Endodermal cell (in vitro differentiated cells): ENCODE measurements at regions not wholly inside any gene's neighbourhood (a gene's known extent, or its start where the extent isn't known, plus 50 kb on each side); places are given as distances from the start of the nearest gene placed in this dataset.

Experiments used
- DNase-seq: peaks from one replicate; pipeline ENCODE4 v3.0.0-alpha.2; 2017
- H3K27ac ChIP-seq: 2 replicates; pipeline ENCODE4 v1.5.1; 2013; ENCODE audit warnings: mild to moderate bottlenecking, low read depth, low read length, moderate library complexity
- H3K27me3 ChIP-seq: 2 replicates; pipeline ENCODE4 v1.6.1; 2013; ENCODE audit warnings: mild to moderate bottlenecking, low read length, moderate library complexity; ENCODE audit not compliant: insufficient read depth, control insufficient read depth, poor library complexity, severe bottlenecking
- H3K36me3 ChIP-seq: 2 replicates; pipeline ENCODE4 v1.7.0; 2013; ENCODE audit warnings: mild to moderate bottlenecking, low read length, moderate library complexity; ENCODE audit not compliant: control insufficient read depth, insufficient read depth
- H3K4me1 ChIP-seq: one replicate; pipeline ENCODE4 v1.7.0; 2013; ENCODE audit warnings: low read length; ENCODE audit not compliant: control insufficient read depth, insufficient read depth
- H3K4me3 ChIP-seq: 2 replicates; pipeline ENCODE4 v1.5.1; 2013; ENCODE audit warnings: mild to moderate bottlenecking, low read length, moderate library complexity
- H3K9ac ChIP-seq: 2 replicates; pipeline ENCODE4 v1.6.1; 2013; ENCODE audit warnings: mild to moderate bottlenecking, low read length, moderate library complexity; ENCODE audit not compliant: poor library complexity, severe bottlenecking; ENCODE audit errors: extremely low read depth
- H3K9me3 ChIP-seq: 2 replicates; pipeline ENCODE4 v1.6.1; 2013; ENCODE audit warnings: mild to moderate bottlenecking, low read length, moderate library complexity; ENCODE audit not compliant: control insufficient read depth
- H3K27ac Mint-ChIP-seq: 2 replicates; pipeline ENCODE4 v1.8.0; 2020; ENCODE audit warnings: mixed read lengths
- H3K27me3 Mint-ChIP-seq: 2 replicates; pipeline ENCODE4 v1.8.0; 2021; ENCODE audit warnings: mild to moderate bottlenecking, mixed read lengths; ENCODE audit not compliant: insufficient read depth
- H3K36me3 Mint-ChIP-seq: 2 replicates; pipeline ENCODE4 v1.8.0; 2020; ENCODE audit warnings: low read depth, mixed read lengths
- H3K4me1 Mint-ChIP-seq: 2 replicates; pipeline ENCODE4 v1.8.0; 2020; ENCODE audit warnings: mixed read lengths
- H3K4me3 Mint-ChIP-seq: 2 replicates; pipeline ENCODE4 v1.8.0; 2020; ENCODE audit warnings: mild to moderate bottlenecking, moderate library complexity, mixed read lengths
- H3K9me3 Mint-ChIP-seq: 2 replicates; pipeline ENCODE4 v1.8.0; 2020; ENCODE audit warnings: mild to moderate bottlenecking, mixed read lengths
- WGBS, 2 experiments: methylation state at CpG; one replicate each; pipeline versions ENCODE4 v1.1.5 to v1.1.7; 2013; ENCODE audit warnings: missing lambda C conversion rate in 2 of 2, mixed read lengths in 1 of 2; ENCODE audit not compliant: insufficient coverage in 1 of 2, insufficient read length in 1 of 2; 5-methylcytosine and 5-hydroxymethylcytosine counted together
- TF ChIP-seq, protein P1 (sequence below): fragments of 200-600 bp; sonication (generic); conservative IDR thresholded peaks from 2 replicates; pipeline ENCODE4 v1.5.0; 2021; ENCODE audit warnings: antibody characterized with exemption, mild to moderate bottlenecking

DNA sequence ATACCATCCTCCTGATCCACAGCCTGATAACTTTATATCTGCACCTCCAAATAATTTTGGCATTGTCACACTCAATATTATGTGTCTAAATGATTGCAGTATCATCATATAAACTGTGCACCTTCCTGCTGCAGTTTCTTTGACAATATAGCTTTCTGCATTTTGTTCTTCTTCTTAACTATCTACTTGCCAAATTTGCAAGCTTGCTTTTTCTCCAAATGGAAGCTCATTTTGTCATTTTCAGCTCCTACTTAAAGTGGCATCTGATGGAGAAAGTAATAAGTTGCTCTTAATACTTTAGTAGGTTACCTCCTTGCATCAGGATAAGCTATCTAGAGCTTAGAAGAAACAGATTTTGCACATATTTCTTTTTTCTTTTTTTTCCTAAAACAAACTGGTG, 74.0 kb upstream of the DEFB112 start:
- TF ChIP-seq, protein P1, sequence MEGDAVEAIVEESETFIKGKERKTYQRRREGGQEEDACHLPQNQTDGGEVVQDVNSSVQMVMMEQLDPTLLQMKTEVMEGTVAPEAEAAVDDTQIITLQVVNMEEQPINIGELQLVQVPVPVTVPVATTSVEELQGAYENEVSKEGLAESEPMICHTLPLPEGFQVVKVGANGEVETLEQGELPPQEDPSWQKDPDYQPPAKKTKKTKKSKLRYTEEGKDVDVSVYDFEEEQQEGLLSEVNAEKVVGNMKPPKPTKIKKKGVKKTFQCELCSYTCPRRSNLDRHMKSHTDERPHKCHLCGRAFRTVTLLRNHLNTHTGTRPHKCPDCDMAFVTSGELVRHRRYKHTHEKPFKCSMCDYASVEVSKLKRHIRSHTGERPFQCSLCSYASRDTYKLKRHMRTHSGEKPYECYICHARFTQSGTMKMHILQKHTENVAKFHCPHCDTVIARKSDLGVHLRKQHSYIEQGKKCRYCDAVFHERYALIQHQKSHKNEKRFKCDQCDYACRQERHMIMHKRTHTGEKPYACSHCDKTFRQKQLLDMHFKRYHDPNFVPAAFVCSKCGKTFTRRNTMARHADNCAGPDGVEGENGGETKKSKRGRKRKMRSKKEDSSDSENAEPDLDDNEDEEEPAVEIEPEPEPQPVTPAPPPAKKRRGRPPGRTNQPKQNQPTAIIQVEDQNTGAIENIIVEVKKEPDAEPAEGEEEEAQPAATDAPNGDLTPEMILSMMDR, result no peak
- Mint-ChIP-seq H3K9me3 (no peaks in the 10 kb centered on the region), H3K4me3 (no peak overlapping the region), H3K27ac (no peak overlapping the region), H3K27me3 (no peaks in the 10 kb centered on the region), H3K36me3 (no peaks in the 10 kb centered on the region), H3K4me1 (no peaks in the 10 kb centered on the region)
- no peak for DNase-seq
- Histone ChIP-seq H3K9me3 (no peaks in the 10 kb centered on the region), H3K4me1 (no peaks in the 10 kb centered on the region), H3K9ac (no peak overlapping the region), H3K36me3 (no peaks in the 10 kb centered on the region), H3K4me3 (no peak overlapping the region), H3K27ac (no peak overlapping the region), H3K27me3 (no peaks in the 10 kb centered on the region)

DNA sequence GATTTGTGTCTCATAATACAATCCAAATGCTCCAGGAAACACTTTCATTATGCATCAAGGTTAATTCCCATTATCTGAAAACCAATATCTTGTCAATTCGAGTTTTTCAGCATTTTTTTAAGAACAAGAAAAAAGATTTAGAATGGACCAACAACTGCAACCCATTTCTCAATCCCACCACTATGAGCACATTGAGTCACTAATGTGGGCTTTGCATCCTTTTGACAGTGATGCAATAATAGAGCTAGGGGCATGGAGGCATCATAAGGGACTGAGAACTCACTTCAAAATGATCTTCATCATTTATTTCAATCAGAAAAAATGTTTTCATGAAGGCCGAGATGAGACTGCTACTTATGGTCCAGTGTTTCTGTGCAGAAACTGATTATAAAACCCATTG, 74.8 kb upstream of the DEFB112 start:
- no peak overlapping the region for H3K9ac ChIP-seq
- no peaks in the 10 kb centered on the region for H3K27me3 Mint-ChIP-seq
- 70 to 100% methylated on average over 1 to 2 of the region's 2 CpGs for WGBS, 2 experiments
- H3K4me1 ChIP-seq, result no peaks in the 10 kb centered on the region
- H3K27ac ChIP-seq, result no peak overlapping the region
- no peaks in the 10 kb centered on the region for H3K9me3 ChIP-seq
- no peak overlapping the region for H3K4me3 ChIP-seq
- no peaks in the 10 kb centered on the region for H3K36me3 Mint-ChIP-seq
- no peaks in the 10 kb centered on the region for H3K36me3 ChIP-seq
- TF ChIP-seq, protein P1, result no peak
- no peak overlapping the region for H3K4me3 Mint-ChIP-seq
- no peaks in the 10 kb centered on the region for H3K9me3 Mint-ChIP-seq
- no peaks in the 10 kb centered on the region for H3K27me3 ChIP-seq
- DNase-seq, result no peak
- H3K27ac Mint-ChIP-seq, result no peak overlapping the region
- H3K4me1 Mint-ChIP-seq, result no peaks in the 10 kb centered on the region

DNA sequence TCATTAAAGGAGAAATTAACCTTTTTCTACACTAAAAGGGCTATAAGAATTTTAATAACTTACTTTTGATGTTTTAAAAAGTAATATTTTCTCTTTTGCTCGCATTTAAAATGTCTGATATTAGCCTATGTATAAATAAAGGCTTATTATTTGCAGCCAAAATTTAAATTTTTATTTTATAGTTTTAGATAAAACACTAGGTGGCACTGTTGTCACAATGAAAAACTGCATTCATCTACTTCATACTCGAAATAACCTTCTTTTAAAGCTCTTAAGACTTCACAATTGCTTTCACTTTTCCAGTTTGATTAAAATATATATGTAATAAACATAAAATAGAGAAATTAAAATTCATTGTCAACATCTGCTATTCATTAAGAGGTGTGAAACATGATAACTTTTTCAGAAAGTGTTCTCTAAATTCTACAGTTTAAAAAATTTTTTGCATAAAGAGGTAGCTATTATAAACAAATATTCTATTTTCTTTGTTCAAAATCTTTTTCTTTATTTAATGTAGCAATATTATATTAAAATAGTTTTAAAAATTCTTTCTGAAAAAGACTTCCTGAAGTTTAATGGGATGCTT, 78.8 kb upstream of the DEFB112 start:
- H3K4me1 Mint-ChIP-seq, result no peaks in the 10 kb centered on the region
- no peaks in the 10 kb centered on the region for H3K9me3 ChIP-seq
- no peak overlapping the region for H3K4me3 ChIP-seq
- no CpG with 5 or more reads among the region's 2 CpGs for WGBS, 2 experiments
- DNase-seq, result no peak
- no peak overlapping the region for H3K27ac ChIP-seq
- H3K9me3 Mint-ChIP-seq, result no peaks in the 10 kb centered on the region
- no peak overlapping the region for H3K4me3 Mint-ChIP-seq
- H3K4me1 ChIP-seq, result no peaks in the 10 kb centered on the region
- no peaks in the 10 kb centered on the region for H3K27me3 ChIP-seq
- H3K36me3 Mint-ChIP-seq, result no peaks in the 10 kb centered on the region
- no peaks in the 10 kb centered on the region for H3K36me3 ChIP-seq
- H3K27me3 Mint-ChIP-seq, result no peaks in the 10 kb centered on the region
- TF ChIP-seq, protein P1, result peak; percentile 80
- no peak overlapping the region for H3K9ac ChIP-seq
- no peak overlapping the region for H3K27ac Mint-ChIP-seq
